ENCODE measurements at regions not wholly inside any gene's neighbourhood (a gene's known extent, or its start where the extent isn't known, plus 50 kb on each side); places are given as distances from the start of the nearest gene placed in this dataset.

DNA sequence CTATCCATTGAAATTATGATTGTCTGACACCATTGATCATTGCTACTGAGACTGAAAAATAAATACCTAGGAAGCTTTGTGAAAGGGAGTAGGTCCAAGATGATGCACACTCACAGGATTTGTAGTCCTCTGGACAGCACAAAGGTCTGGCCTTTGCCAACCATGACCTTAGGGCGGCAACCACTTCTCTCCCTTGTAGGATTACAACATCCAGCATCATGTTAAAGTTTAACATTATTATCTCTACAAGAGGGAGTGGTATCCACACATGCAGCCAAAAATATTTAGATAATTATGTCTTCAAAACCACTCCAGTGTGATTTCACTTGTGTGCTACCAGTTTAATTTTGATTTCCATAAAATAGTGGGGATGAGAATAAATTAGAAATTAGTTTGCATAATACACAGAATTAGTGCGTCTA is 51.1 kb upstream of the NHSL1 start:
- DNase-seq = no peak

DNA sequence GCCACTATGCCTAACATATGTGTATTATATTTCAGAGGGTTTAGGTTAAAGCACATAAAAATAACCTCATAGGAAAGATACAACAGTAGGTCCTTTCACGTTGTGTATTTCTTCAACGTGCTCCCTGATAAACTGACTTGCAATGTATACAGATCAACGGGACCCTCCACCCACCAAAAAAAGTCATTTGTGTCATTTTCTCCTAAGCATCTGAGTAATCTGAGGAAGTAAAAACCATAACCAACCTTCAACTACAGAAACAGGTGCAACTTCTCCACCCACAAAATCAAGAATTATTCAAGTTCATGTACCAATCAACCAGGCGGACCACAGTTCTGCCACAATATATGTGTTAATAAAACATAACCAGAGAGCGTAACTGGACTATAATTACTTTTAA is 54.9 kb upstream of the NHSL1 start:
- no peak for DNase-seq

DNA sequence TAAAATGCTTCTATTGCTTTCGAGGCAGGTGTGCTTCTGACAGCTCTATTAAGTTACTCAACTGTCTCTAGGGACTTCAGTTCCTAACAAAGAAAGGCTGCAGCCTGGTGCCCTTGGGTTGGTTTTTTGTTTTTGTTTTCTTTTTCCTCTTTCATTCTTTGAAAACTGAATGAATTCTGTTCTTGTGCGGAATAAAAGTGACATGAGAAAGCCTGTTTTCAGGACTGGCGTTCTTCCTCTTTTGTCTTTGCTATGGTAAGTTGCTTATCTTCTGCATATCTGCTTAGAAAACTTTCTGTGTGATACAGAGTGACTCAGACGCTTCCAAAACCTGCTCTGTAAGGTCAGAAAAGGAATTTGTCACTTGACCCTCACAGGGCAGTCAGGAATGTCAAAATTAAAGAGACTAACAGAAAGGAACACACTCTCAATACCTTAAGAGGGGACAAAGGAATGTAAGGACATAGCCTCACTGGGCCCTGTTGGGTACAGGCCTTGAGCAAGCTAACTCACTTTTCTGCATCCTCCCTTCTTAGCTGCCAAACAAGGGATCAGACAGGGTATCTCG is 56.2 kb upstream of the NHSL1 start:
- no peak for DNase-seq

DNA sequence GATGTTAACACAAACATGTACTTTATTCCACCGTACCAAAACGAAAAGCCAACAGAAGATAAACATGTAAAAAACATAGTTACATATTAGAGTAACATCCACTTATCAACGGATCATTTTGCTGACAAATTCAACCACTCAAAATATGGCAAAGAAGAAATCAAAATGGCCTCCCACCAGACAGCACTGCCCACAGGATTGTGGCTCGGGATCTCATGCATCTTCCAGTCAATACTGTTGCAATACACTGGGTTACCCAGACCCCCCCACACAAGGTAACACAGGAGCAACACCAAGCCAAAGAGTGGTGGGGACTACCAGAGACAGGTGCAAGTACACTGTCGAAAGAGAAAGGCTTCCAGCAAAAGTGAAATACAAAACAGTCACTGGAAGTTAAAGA is 57.9 kb upstream of the NHSL1 start:
- DNase-seq = no peak

DNA sequence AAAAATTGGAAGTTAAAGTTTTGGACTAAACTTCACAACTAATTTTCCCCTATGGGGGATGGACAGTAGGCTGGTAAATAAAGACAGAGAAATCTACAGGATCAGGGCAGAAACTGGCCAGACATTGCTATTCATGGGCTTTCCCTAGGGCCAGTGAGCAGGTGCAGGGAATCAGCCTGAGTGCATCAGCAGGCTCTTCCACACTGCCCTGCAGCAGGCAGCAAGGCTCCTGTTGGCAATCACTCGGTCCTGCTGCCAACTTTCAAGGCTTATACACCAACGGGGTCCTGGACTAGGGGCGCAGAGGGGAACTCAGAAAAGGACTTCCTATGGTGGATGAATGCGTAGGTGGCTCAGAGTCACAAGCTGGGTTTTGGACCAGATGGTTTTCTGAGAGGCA is 59.8 kb upstream of the NHSL1 start:
- no peak for DNase-seq

DNA sequence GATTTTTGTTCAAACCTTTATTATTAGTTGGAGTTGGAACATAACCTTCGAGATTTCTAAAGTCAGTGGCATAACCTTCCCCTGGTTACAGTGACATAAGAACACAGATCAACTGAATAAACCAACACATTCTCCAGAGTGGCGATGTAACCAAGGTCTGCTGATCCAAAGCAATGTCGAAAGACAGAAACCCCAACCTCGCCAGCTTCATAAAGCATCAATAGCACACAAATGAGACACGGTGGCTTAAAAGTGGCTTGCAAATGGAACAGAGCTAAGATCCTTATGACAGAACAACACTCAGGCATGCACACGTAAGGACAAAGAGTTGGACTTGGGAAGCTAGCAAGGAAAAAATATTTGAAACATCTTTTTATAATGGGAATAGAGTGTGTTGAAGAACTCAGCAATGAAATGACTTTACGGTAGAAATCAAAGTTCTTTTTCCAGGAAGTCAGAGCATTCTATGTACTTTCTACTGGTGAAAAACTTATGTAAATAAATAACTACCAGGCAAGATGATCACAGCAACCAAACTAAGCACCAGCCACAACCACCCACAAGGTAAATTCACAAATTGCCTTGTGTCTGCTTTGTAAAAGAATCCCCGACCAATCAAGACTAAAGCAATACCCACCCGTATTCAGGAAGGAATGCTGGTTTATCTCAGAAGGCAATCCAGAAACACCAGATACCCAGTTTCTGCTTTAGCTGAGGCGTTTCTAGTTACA is 61.0 kb upstream of the NHSL1 start:
- DNase-seq = no peak

DNA sequence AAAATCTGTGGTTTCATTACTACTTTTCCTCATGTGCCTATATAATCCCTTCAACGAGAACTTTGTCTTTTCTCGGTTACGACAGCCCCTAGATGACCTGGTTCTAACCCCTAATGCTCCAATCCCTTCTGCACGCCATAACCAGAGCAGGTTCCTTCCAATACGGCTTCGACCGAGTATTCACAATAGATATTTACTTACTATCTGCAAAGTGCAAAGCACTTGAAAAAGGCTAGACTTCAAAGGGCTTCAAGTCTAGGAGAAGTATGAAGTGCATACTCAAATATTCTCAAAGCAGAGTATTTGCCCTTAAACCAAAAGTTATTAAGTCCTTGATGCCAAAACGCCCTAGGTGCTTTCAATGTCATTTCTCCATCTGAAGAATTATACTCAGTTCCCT is 63.4 kb upstream of the NHSL1 start:
- DNase-seq = no peak

DNA sequence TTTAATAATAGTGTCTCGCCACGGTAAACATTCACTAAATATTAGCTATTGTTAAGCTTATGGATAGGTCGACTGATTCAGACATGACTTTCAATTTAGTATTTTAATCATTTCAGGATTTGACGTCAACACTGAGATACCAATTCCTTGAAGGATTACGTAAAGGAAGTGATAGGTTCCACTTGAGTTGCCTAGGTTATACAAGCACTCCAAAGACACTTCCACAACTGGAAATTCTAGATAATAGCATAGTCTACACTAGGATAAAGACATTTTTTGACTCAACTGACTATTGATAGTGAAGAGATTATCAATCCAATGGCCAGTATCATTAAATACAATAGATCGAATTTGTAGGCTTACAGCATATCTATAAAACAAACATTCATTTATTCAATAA is 63.9 kb upstream of the NHSL1 start:
- no peak for DNase-seq

DNA sequence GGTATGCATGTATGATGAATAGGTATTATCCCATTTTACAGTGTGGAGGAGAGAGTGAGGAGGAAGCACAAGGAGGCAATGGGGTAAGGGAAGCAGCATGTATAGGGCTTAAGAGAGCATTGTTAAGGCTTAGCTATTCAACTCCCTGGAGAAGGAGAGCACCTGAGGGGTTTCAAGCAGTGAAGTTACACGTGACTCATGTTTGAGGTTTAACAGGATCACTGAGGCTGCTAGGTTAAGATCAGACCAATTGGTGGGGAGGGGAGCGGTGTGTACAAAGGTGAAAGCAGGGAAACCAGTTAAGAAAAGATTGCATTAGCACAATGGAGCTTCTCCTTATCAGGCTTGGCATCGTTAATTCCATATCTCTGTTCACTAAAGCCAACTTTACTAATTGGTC is 64.4 kb upstream of the NHSL1 start:
- no peak for DNase-seq

DNA sequence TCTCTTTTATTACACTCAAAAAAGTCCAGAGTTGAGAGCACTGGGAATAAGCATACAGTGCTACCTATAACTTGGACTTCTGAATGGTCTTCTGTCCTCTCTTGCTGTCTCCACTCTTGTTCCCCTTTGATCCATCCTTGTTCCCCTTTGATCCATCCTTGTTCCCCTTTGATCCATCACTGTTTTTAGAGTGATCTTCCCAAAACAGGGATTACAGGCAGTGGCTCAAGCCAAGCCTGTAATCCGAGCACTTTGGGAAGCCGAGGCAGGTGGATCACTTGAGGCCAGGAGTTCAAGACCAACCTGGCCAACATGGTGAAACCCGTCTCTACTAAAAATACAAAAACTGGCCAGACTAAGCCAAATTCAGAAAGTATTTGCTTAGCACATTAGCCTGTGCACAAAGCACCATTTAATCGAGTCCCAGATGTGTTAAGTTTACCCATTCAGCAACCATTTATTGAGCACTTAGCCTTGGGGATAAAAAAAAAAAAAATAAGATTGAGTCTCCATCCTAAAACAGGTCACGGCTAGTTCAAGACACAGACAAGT is 65.0 kb upstream of the NHSL1 start:
- no peak for DNase-seq

DNA sequence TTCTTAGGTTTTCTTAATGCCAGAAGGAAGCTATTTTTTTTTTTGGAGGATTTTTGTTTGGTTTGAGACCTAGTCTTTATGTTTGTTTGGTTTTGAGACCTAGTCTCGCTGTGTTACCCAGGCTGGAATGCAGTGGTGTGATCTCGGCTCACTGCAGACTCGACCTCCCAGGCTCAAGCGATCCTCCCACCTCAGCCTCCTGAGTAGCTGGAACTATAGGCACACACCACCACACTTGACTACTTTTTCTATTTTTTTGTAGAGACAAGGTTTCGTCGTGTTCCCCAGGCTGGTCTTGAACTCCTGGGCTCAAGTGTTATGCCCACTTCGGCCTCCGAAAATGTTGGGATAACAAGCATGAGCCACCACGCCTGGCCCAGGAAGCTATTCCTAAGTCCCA is 67.8 kb upstream of the NHSL1 start:
- DNase-seq = no peak

DNA sequence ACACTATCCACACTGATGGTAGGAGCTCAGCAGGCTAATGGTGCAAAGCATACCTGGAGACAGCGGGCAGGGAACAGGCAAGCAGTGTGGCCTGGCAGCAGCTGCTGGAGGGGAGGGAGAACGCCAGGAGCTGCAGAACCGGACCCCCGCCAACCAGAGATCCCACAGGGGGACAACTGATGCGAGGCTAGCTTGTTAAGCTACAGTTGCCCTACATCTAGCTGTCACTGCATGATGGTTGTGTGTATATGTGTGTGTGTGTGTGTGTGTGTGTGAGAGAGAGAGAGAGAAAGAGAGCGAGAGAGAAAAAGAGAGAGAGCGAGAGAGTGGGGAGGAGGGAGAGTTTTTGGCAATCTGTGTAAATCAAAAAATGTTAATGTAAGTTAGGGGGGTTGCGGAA is 69.7 kb upstream of the NHSL1 start:
- DNase-seq = no peak

DNA sequence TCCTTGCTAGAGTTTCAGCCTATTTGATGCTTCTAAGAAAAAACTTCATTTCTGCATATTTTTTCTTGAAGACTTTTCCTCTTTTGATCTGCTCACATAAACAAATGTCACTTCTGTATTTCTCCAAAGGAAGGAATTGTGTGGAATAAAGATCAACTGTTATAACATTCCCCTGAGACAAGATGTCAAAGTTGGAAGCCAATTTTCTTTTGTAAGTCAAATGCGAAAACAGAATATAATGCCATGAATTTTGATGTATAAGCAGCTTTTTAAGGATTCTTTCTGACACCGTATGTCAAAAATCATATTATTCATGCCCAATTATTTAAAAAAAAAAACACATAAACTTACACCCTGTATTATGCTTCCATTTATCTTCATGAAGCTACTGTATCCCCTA is 70.3 kb upstream of the NHSL1 start:
- no peak for DNase-seq

DNA sequence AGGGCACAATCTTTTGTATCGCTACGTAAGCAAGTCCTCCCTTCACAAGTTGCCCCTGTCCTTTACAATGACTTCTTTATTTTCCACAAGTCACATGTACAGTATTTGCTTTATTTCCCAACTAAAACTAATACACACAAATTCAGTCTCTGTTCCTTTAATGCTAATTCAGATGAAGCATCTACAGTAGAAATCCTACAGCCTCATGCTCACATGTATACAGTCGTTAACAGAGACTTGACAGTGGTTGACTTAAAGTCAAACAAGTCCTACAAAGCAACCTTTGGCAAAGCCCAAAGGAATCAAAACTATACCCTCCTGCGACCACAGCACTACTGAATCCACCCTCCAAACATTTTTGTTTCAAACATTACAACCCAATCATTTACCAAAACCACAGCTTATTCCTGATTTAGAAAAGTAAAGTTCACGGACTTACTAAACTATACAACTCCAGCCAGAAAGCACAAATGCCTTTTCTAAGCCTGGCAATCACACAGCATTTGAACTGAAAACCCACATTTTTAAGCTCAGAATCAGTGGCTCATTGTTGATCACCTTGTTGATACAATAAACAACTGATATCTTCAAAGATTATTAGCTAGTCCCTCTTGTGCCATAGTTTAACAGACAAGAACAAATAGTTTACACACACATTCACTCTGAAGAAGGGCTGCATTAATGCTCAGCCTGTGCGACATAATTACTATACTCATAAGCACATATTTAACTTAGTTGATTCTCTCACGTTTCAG is 70.9 kb upstream of the NHSL1 start:
- DNase-seq = no peak

DNA sequence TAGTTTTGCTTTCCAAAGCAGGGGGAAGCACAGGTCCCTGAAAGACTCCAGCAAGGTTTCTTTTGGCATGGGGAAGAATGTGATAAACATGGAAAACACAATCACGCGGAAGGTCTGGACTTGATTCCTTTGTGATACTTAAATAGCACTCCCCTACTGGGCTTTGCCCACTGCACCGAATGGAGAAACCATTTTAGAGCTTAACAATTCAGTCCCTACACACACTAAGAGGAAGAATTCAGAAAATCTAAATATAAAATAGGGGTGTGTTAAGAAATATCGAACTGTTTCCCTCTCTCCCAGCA is 71.4 kb upstream of the NHSL1 start:
- no peak for DNase-seq

DNA sequence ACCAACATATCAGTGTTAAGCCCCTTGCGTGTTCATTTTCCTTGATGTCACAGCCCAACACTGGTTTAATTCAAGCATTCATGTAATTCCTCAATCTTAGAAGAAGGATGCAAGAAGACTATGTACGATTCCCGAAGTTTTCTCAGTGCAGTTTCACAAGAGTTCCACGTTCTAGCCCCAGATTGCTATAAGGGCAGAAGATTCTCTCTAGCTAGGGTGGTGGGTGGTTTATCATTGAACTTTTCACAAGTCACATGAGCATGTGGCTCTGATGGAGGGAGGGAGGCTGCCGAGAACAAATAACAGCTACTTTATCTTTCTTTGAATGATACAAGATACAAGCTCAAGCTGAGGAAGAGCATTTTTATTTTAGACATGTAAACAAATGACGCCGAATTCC is 71.9 kb upstream of the NHSL1 start:
- DNase-seq = no peak

DNA sequence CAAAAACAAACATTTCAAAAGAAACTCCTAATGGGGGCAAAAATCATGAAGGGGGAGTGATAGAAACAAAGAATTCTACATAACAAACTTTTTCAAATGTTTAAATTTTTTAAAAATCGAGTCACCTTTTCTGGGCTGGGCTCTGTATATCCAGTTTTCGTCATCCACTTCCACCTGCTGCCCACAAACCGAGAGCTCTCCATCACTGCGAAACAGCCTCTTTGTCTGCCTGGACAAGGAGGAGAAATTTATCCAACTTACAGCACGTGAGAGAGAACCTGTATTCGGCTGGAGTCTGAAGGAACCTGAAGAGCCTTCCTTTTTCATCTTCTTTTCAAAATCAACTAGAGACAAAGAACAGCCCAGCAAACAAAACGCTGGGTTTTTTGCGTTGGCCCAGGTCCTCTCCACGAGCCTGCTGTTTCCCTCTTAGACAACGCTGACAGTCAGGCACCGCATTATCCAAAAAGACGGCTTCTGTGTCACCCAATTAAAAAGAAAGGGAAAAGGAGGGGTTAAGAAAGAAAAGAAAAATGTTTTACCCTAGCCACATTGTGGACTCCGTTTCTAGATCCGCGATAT is 72.4 kb upstream of the NHSL1 start:
- no peak for DNase-seq

DNA sequence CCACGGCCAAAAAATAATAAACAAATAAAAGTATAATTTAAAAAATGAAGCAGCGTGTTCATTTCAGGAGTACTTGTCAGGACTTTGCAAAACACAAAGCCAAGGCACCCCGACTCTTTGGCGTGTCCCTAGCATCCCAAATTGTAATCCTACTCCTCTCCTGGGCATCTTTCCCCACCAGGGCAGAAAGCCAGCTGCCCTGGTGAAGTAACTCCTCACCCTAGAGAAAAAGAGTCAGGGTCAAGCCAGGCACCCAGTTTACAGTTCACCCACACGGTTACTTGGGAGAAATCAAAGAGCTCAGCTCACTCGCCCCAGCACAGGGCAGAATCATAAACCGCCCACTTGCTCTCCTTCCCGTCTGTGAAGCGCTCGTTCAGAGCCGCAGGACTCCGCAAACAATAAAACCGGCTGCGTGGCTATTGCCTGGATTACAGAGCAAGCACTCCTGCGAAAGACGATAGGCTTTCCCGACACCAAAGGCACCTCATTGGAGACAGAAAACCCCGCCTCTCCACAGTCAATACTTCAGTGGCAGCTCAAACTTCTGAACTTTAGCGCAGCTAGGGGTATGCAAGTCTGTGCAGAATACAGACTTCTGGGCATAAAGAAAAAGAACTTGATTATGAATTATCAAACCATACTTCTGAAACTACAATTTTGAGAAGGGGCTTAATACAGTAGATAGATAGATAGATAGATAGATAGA is 73.0 kb upstream of the NHSL1 start:
- no peak for DNase-seq

DNA sequence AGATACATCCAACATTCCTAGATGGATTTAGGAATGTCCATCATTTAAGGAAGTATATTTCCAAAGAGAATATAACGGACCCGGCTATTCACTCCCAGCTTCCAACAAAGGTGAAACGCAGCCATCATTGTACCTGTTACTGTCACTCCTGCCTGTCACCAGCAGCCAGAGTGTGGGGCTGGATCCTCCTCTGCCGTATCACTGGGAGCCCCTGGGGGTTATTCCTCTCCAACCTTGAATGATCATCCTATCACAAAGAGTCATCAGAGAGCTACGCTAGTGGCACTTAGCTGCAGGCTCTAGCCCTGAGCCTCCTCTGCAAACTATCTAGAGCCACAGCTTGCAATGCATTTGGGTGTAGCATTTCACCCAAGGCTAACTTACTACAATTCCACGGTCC is 73.6 kb upstream of the NHSL1 start:
- no peak for DNase-seq

DNA sequence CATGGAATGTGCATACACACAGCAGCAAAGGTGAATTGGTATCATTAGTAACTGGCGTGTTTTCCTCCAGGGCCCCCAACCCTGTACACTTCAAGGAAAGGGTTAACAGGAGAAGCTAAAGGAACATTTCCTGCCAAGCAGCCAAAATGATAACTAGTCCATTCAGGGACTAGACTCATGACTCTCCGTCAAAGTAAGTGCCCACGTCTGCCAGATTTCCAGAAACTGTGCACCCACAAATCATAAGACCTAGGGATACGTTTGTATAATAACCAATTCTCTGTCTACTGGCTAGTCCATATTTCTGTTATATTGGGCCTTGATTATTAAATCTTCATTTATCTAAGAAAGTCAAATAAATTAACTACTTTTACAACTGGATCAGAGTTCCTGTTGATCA is 76.0 kb upstream of the NHSL1 start:
- DNase-seq = no peak

DNA sequence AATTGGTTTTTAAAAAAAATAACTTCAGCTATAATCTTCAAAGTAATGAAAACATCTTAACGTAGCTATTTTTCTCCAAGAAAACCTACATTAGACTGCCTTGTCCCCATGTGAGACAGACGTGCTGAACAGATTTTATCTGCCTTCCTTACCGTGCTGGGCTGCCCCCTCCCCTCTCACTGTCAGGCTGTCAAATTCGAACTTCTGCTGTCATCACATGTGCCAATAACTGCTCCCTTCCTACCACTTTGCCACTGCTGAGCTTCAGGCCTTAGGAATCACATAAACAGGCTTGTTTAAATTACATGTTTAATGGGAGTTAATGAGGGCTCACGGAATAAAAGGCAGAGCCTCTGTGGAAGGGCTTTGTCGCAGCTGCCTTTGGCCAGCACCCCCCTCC is 77.0 kb upstream of the NHSL1 start:
- DNase-seq = no peak

DNA sequence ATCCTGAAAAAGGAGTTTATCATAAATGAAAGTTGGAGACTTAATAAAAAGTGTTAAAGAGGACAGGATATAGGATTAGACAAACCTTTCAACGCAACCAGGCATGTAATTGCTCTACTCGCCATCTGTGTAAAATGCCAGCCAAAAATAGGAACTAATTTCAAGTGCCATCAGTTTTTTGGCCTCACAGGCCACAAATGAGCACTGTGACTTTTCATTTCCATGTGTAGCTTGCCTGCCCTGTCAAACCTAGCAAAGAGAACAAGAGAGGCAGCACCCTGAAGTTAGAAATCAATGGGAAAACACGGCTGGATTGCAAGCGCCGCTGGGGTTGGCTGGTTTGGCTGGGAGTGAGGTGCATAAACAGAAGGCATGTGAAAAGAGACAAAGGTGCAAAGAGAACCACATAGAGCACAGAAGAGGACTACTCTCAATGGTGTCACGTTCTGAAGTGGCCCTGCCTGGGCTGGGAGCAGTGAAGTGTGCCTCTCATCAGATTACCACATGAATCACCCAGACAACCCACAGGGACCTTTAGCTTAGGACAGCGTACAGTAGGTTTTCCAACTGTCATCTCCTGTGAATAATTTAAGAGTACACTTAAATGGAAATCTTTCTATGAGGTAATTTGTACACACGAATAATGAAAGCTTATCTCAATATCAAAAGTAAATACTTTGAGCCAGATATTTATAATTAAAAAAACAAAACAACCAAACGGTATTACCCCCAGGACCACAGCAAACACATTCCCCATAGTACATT is 78.0 kb upstream of the NHSL1 start:
- no peak for DNase-seq

DNA sequence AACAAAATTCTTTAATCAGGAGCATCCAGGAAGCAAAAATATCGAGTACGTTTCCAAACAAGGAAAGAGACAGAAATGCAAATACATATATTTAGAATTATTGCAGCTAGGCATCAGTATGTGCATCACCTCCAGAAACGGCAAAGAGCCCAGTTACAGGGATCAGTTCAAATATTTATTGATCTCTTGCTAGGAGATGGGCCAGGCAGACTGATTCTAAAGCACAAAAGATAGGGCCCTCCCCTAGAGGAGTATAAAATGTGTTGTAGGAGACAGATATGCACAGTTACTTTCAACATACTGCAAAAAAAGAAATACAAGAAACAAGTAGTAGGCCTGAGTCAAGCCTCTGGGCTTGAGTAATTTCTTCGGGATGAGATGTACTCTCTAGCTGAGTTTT is 80.7 kb upstream of the NHSL1 start:
- no peak for DNase-seq
